Central memory CD8-positive, alpha-beta T cell (primary cell): ENCODE measurements at regions not wholly inside any gene's neighbourhood (a gene's known extent, or its start where the extent isn't known, plus 50 kb on each side); places are given as distances from the start of the nearest gene placed in this dataset.
"Not testable (repeated sequence)": the region's sequence is repeated elsewhere in the genome, so short reads cannot be mapped to it uniquely, and the experiment has no call there.

Experiments
- ATAC-seq: fragments of 150-1000 bp; cut with Tn5 transposase; replicated peaks from 2 replicates; pipeline ENCODE4 v1.10.0; 2022; ENCODE audit warnings: mild to moderate bottlenecking, moderate FRiP score, moderate number of reproducible peaks; ENCODE audit not compliant: poor library complexity, severe bottlenecking; ENCODE audit errors: extremely low read depth
- DNase-seq, 2 donors: peaks; one replicate each; pipeline ENCODE4 v3.0.0; 2021; ENCODE audit warnings: low spot score in 2 of 2
- H3K27ac Mint-ChIP-seq: one replicate; pipeline ENCODE4 v1.8.0; 2022; ENCODE audit warnings: low read depth, mild to moderate bottlenecking, moderate library complexity, mixed read lengths
- H3K27me3 Mint-ChIP-seq: one replicate; pipeline ENCODE4 v1.8.0; 2022; ENCODE audit warnings: mixed read lengths
- H3K36me3 Mint-ChIP-seq: one replicate; pipeline ENCODE4 v1.8.0; 2022; ENCODE audit warnings: mild to moderate bottlenecking, moderate library complexity, mixed read lengths; ENCODE audit not compliant: insufficient read depth
- H3K4me1 Mint-ChIP-seq: one replicate; pipeline ENCODE4 v1.8.0; 2022; ENCODE audit warnings: mixed read lengths
- H3K4me3 Mint-ChIP-seq: one replicate; pipeline ENCODE4 v1.8.0; 2022; ENCODE audit warnings: mild to moderate bottlenecking, moderate library complexity, mixed read lengths
- H3K9me3 Mint-ChIP-seq: one replicate; pipeline ENCODE4 v1.8.0; 2022; ENCODE audit warnings: mixed read lengths

DNA sequence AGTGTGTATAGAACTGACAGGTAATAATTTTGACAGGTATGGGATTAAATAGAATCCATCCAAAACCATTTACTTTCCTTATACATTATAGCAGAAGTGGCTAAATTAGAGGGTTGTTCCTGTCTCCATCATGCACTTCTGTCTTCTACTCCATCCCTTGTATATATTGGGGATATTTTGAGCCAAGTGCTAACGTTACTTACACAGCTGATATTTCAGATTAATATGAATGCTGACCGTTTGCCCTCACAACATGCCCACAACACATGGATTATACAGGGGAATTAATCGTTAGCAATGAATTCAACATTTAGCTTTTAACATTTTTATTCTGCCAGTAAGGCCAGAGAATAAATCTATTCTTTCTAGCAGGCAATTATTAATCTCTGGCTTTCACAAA is 1125.0 kb upstream of the FAM98A start:
- no peak overlapping the region for H3K4me3 Mint-ChIP-seq
- no peaks in the 10 kb centered on the region for H3K27me3 Mint-ChIP-seq
- H3K4me1 Mint-ChIP-seq, result no peaks in the 10 kb centered on the region
- peaks cover 14% of the 10 kb centered on the region for H3K9me3 Mint-ChIP-seq
- ATAC-seq (no peak), DNase-seq (no peak)
- H3K36me3 Mint-ChIP-seq, result no peaks in the 10 kb centered on the region
- H3K27ac Mint-ChIP-seq, result no peak overlapping the region

DNA sequence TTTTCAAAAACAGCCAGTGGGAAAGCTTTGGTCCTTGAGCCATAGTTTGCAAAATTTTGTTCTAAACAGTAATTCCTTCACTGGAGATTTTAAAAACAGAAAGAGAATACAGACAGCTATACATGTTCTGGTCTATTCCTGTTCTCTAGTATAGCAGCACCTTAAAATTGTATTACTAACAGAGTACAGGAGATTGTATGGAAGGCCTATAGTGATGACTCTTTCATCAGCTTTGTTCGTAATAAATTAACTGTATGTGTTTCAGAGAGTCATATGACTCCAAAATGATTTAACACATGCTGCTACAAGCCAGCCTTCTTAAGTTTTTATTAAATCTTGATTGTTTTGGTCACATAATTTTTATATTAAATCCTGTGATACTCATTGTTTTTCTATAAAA is 1124.6 kb upstream of the FAM98A start:
- DNase-seq (no peak), ATAC-seq (no peak)
- Mint-ChIP-seq H3K27ac (no peak overlapping the region), H3K4me1 (no peaks in the 10 kb centered on the region), H3K27me3 (no peaks in the 10 kb centered on the region), H3K4me3 (no peak overlapping the region), H3K36me3 (no peaks in the 10 kb centered on the region), H3K9me3 (peaks cover 17% of the 10 kb centered on the region)

DNA sequence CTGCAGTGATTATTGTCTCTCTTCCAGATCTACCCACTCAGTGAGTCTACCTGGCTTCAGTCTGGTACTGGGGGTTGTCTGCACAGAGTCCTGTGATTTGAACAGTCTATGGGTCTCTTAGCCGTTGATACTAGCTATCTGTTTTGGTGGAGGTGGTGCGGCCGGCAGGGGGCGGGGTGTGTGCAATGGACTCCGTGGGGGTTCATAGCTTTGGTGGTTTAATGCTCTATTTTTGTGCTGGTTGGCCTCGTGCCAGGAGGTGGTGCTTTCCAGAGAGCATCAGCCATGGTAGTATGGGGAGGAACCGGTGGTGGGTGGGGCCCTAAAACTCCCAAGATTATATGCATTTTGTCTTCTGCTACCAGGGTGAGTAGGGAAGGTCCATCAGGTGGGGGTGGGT is 1120.1 kb upstream of the FAM98A start:
- no peak for ATAC-seq
- Mint-ChIP-seq H3K9me3 (peaks cover 37% of the 10 kb centered on the region), H3K4me3 (no peak overlapping the region), H3K36me3 (no peaks in the 10 kb centered on the region), H3K27me3 (no peaks in the 10 kb centered on the region), H3K27ac (no peak overlapping the region), H3K4me1 (no peaks in the 10 kb centered on the region)
- DNase-seq, result no peak

DNA sequence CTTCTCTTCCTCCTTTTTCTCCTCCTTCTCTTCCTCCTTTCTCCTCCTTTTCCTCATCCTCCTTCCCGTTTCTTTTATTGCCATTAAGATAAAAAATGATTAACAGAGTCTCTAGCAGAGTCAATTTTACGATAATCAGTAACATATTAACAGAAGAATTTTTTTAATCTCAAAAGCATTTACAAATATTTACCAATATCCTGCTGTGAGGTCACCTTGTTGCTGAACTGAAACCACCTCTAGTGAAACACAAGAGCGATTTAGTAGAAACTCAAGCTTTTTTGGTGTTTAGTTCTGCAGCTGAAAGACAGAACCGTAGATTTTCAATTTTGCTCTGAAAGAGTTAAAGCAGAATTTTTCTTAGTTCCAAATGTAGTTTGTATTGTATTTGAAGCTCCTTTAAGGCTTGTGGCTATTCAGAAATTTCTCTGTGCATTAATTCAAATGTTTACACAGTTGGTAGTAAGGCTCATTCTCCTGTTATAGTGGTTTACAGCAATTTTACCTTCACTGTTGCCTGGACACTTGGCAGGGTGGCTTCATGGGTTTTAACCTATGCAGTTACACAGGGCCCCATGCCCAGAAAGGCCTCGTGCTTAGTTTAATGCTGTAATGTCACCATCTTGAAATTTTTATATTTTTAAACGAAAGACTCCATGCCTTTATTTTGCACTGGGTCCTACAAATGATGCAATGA is 1106.6 kb upstream of the FAM98A start:
- no peaks in the 10 kb centered on the region for H3K36me3 Mint-ChIP-seq
- DNase-seq, result no peak
- H3K4me1 Mint-ChIP-seq, result no peaks in the 10 kb centered on the region
- no peak overlapping the region for H3K4me3 Mint-ChIP-seq
- no peaks in the 10 kb centered on the region for H3K27me3 Mint-ChIP-seq
- no peak for ATAC-seq
- H3K9me3 Mint-ChIP-seq, result peaks cover 6% of the 10 kb centered on the region
- H3K27ac Mint-ChIP-seq, result no peak overlapping the region

DNA sequence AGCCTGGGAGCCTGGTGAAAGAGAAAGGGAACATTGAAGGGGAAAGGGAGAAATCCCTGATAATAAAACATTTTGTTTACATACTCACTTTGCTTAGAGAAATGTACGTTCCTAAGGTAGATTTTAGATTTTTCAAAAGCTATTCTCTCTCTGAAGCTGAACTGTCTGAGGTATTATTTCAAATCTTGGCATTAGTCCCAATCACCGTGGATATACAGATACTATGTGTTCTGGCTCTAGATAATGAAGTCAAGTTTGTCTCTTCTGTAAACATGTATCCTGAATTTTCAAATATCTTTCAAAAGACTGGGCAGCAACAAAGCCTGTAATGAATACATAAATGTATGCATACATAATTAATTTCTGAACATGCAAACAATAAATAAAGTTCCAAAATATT is 1104.2 kb upstream of the FAM98A start:
- no peaks in the 10 kb centered on the region for H3K4me1 Mint-ChIP-seq
- peaks cover 6% of the 10 kb centered on the region for H3K9me3 Mint-ChIP-seq
- DNase-seq, result no peak
- H3K27me3 Mint-ChIP-seq, result no peaks in the 10 kb centered on the region
- H3K4me3 Mint-ChIP-seq, result no peak overlapping the region
- H3K36me3 Mint-ChIP-seq, result no peaks in the 10 kb centered on the region
- no peak overlapping the region for H3K27ac Mint-ChIP-seq
- no peak for ATAC-seq

DNA sequence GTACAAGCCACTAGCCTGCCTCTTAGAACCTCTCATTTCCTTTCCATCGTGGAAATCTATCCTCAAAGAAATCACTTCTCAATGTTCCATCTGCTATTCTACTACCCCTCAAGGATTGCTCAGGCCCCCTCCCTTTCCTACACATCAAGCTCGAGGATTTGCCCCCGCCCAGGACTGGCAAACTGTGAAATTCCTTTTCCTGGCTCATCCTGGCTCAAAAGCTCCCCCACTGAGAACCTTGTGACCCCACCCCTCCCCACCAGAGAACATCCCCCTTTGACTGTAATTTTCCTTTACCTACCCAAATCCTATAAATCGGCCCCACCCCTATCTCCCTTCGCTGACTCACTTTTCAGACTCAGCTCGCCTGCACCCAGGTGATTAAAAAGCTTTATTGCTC is 1103.3 kb upstream of the FAM98A start:
- H3K27me3 Mint-ChIP-seq, DNase-seq, ATAC-seq, H3K27ac Mint-ChIP-seq, H3K9me3 Mint-ChIP-seq, H3K4me3 Mint-ChIP-seq, H3K36me3 Mint-ChIP-seq, H3K4me1 Mint-ChIP-seq: not testable (repeated sequence)

DNA sequence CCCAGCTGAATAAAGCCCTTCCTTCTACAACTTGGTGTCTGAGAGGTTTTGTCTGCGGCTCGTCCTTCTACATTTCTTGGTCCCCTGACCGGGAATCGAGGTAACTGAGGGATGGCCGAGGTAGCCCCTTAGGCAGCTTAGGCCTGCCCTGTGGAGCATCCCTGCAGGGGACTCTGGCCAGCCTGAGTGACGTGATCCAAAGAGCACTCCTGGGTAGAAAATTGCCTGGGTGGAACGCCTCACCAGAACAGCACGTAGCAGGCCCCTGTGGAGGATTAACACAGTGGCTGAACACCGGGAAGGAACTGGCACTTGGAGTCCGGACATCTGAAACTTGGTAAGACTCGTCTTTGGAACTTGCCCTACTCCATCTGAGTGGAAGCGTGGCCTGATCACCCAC is 1078.5 kb upstream of the FAM98A start:
- H3K9me3 Mint-ChIP-seq, H3K27ac Mint-ChIP-seq, H3K36me3 Mint-ChIP-seq, H3K27me3 Mint-ChIP-seq, ATAC-seq, DNase-seq, H3K4me3 Mint-ChIP-seq, H3K4me1 Mint-ChIP-seq: not testable (repeated sequence)

DNA sequence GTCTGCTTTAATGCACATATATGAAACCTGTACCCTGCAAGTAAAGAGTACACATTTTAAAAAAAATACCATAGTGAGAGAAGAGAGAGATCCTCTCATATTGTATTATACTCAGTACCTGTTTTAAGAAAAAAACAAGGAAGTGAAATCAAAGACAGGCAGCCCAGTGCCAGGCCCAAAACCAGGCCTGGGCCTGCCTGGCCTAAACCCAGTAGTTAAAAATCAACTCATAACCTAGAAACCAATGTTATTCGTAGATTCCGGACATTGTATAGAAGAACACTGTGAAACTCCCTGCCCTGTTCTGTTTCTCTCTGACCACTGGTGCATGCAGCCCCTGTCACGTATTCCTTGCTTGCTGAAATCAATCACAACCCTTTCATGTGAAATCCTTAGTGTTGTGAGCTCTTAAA is 1078.0 kb upstream of the FAM98A start:
- H3K4me3 Mint-ChIP-seq, H3K4me1 Mint-ChIP-seq, H3K9me3 Mint-ChIP-seq, H3K27me3 Mint-ChIP-seq, H3K36me3 Mint-ChIP-seq, H3K27ac Mint-ChIP-seq, DNase-seq, ATAC-seq: not testable (repeated sequence)

DNA sequence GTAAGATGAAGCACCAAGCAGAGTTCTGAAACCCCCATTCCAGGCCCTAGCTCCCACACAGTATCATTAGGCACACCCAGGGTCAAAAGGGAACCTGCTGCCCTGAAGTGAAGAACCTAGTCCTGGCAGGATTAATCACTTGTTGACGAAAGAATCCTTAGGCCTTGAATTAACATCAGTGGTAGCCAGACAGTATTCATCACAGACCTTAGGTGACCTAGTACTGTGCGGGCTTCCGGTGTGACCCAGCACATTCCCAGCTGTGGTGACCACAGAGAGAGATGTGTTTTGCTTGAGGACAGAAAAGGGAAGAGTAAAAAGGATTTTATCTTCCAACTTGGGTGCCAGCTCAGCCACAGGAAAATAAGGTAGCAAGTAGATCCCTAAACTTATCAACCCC is 1071.4 kb upstream of the FAM98A start:
- ATAC-seq (no peak), DNase-seq (no peak)
- no peak overlapping the region for H3K4me3 Mint-ChIP-seq
- no peaks in the 10 kb centered on the region for H3K9me3 Mint-ChIP-seq
- no peak overlapping the region for H3K27ac Mint-ChIP-seq
- no peaks in the 10 kb centered on the region for H3K27me3 Mint-ChIP-seq
- no peaks in the 10 kb centered on the region for H3K4me1 Mint-ChIP-seq
- no peaks in the 10 kb centered on the region for H3K36me3 Mint-ChIP-seq

DNA sequence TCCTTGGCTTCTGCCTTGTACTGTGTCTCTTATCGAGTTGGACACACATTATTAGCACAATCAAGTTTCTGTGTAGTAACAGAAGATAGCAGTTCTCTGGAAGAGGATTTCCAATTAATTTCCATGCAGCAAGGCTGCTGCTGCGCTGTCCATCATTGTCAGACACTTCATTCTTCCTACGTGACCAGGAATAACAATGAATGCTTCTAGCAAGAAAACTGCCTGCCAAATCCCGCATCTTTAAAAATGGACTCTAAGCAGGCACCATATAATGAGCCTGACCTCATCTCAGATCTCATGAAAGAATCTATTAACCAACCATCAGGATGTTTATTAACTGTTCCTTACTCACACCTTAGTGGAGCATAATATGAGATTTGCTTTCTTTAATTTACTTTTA is 1067.7 kb upstream of the FAM98A start:
- no peaks in the 10 kb centered on the region for H3K36me3 Mint-ChIP-seq
- H3K4me1 Mint-ChIP-seq, result no peaks in the 10 kb centered on the region
- H3K9me3 Mint-ChIP-seq, result peaks cover 10% of the 10 kb centered on the region
- ATAC-seq (no peak), DNase-seq (no peak)
- H3K4me3 Mint-ChIP-seq, result no peak overlapping the region
- no peak overlapping the region for H3K27ac Mint-ChIP-seq
- no peaks in the 10 kb centered on the region for H3K27me3 Mint-ChIP-seq

DNA sequence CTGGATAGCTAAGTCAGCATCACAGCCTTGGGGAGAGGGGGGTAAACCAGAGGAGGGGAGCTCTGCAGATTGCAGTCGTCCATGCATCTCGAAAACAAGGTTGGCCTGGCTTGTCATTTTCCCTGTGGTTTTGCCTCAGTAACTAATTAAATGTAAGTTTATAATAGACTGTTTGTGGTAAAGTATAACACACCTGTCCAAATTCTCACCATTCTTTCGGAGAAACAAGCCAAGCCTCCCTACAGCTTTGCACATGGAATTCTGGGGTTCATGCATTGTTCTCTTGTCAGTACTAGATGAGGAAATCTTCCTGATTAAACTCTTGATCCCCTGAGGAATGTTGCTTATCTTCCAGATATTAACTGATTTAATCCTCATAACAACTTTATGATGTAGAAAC is 1065.2 kb upstream of the FAM98A start:
- Mint-ChIP-seq H3K27me3 (no peaks in the 10 kb centered on the region), H3K4me3 (no peak overlapping the region), H3K4me1 (no peaks in the 10 kb centered on the region), H3K9me3 (peaks cover 14% of the 10 kb centered on the region), H3K27ac (no peak overlapping the region), H3K36me3 (no peaks in the 10 kb centered on the region)
- ATAC-seq (no peak), DNase-seq (no peak)

DNA sequence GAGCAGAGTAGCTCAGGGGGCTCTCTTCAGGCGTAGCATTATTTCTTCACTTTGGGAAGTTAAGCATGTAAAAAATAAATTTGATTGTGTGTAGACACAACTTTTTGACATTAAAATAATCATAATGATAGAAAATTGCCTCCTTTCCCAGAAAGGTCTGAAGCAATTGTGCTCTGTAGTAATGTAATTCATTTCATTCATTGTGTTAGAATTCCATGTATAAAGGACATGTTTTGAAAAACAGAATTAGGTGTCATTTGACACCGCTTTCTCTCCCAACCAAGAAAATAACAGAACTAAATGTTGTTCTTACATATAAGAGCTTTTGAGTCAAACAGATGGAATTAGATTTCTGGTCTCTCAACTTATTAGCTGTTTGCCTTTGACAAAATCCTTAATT is 1064.2 kb upstream of the FAM98A start:
- Mint-ChIP-seq H3K27ac (no peak overlapping the region), H3K27me3 (no peaks in the 10 kb centered on the region), H3K4me1 (no peaks in the 10 kb centered on the region), H3K4me3 (no peak overlapping the region), H3K36me3 (no peaks in the 10 kb centered on the region), H3K9me3 (peaks cover 14% of the 10 kb centered on the region)
- ATAC-seq (no peak), DNase-seq (no peak)

DNA sequence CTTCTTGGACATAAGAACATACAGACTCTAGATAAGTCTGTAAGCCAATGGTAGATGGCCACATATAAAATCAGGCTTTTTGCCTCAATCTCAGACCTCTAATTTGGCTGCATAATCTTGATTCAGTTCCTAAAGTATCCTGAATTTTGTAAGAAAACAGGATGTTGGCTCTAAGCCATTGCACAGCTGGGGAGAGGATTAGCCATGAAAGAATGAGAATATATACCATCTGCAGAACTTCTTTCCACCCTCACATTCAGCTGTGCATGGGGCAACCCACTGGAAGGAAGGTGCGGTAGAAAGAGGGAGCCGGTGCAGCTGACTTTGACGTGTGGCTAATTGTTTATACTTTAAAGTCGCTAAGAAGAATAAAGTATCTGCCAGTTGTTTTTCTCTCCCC is 1061.6 kb upstream of the FAM98A start:
- Mint-ChIP-seq H3K4me3 (no peak overlapping the region), H3K36me3 (no peaks in the 10 kb centered on the region), H3K4me1 (no peaks in the 10 kb centered on the region), H3K27ac (no peak overlapping the region), H3K9me3 (peaks cover 14% of the 10 kb centered on the region), H3K27me3 (no peaks in the 10 kb centered on the region)
- DNase-seq, result no peak
- ATAC-seq, result no peak

DNA sequence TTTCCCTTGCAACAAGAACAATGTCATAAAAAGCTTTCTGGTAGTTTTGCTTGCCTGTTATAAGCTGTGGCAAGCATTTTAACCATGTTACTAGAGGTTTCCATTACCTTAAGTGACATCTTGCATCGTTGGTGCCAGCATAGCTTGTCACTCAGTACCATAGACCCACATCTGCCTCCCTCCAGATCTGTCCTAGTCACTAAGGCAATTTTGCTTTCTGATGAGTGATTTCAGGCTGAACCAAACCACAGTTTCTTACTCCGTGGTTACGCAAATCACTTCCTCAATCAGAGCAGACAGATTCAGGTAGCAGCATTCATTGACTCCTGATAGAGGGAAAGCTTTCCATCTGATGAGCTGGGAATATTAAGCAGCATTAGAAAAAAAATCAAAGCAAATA is 1057.5 kb upstream of the FAM98A start:
- no peaks in the 10 kb centered on the region for H3K4me1 Mint-ChIP-seq
- ATAC-seq, result no peak

More for the DNA sequence above, 1057.5 kb upstream of the FAM98A start:
- Mint-ChIP-seq H3K27ac (no peak overlapping the region), H3K9me3 (peaks cover 5% of the 10 kb centered on the region), H3K4me3 (no peak overlapping the region), H3K27me3 (no peaks in the 10 kb centered on the region), H3K36me3 (no peaks in the 10 kb centered on the region)
- no peak for DNase-seq
